Fibroblast of lung (primary cell): ENCODE measurements at regions not wholly inside any gene's neighbourhood (a gene's known extent, or its start where the extent isn't known, plus 50 kb on each side); places are given as distances from the start of the nearest gene placed in this dataset.

Source experiments
- DNase-seq, 2 donors: peaks; one replicate each; pipeline versions ENCODE4 v3.0.0 to v3.0.0-alpha.2; 2010; ENCODE audit warnings: low read depth in 2 of 2
- H2AFZ ChIP-seq: 2 replicates; pipeline ENCODE4 v1.5.1; 2012; ENCODE audit warnings: low read length, control low read depth, inconsistent platforms
- H3K27ac ChIP-seq: 2 replicates; pipeline ENCODE4 v1.5.1; 2011; ENCODE audit warnings: low read length, control low read depth; ENCODE audit not compliant: insufficient read depth
- H3K27me3 ChIP-seq: 2 replicates; pipeline ENCODE4 v1.5.1; 2011; ENCODE audit warnings: mild to moderate bottlenecking, low read length; ENCODE audit not compliant: control insufficient read depth, insufficient read depth
- H3K36me3 ChIP-seq: 2 replicates; pipeline ENCODE4 v1.5.1; 2011; ENCODE audit warnings: low read length; ENCODE audit not compliant: control insufficient read depth, insufficient read depth
- H3K4me1 ChIP-seq: 2 replicates; pipeline ENCODE4 v1.5.1; 2011; ENCODE audit warnings: low read length; ENCODE audit not compliant: control insufficient read depth, insufficient read depth; ENCODE audit errors: extremely low read depth
- H3K4me2 ChIP-seq: 2 replicates; pipeline ENCODE4 v1.5.1; 2011; ENCODE audit warnings: low read length, control low read depth; ENCODE audit not compliant: insufficient read depth; ENCODE audit errors: extremely low read depth
- H3K4me3 ChIP-seq, 4 experiments: fragments of 200-600 bp in 1 of 4; sonication (generic) in 1 of 4; replicated peaks in 1 of 4; 2 replicates each; pipeline ENCODE4 v1.5.1; 2011 to 2016; ENCODE audit warnings: low read length in 4 of 4, low read depth in 3 of 4, mild to moderate bottlenecking in 3 of 4, control low read depth in 2 of 4, inconsistent platforms in 1 of 4, mixed read lengths in 1 of 4; ENCODE audit not compliant: insufficient read depth in 1 of 4; ENCODE audit errors: control extremely low read depth in 1 of 4
- H3K79me2 ChIP-seq: 2 replicates; pipeline ENCODE4 v1.5.1; 2012; ENCODE audit warnings: mild to moderate bottlenecking, low read length, inconsistent platforms; ENCODE audit not compliant: control insufficient read depth, insufficient read depth
- H3K9ac ChIP-seq: 2 replicates; pipeline ENCODE4 v1.5.1; 2011; ENCODE audit warnings: mild to moderate bottlenecking, low read length, control low read depth; ENCODE audit not compliant: insufficient read depth
- H3K9me3 ChIP-seq: 2 replicates; pipeline ENCODE4 v1.5.1; 2012; ENCODE audit warnings: low read depth, low read length; ENCODE audit not compliant: control insufficient read depth, insufficient read depth
- H4K20me1 ChIP-seq: 2 replicates; pipeline ENCODE4 v1.5.1; 2011; ENCODE audit warnings: low read length; ENCODE audit not compliant: control insufficient read depth, insufficient read depth; ENCODE audit errors: extremely low read depth
- CTCF ChIP-seq, 2 donors: IDR thresholded peaks in 1 of 2; conservative IDR thresholded peaks in 1 of 2; 1 replicate in 1 of 2; 2 replicates in 1 of 2; pipeline ENCODE4 v1.5.1; 2011 to 2012; ENCODE audit warnings: low read length in 2 of 2, control low read depth in 1 of 2, inconsistent platforms in 1 of 2, low read depth in 1 of 2, mild to moderate bottlenecking in 1 of 2
- EZH2 ChIP-seq: IDR thresholded peaks from 2 replicates; pipeline ENCODE4 v1.5.1; 2012; ENCODE audit warnings: low read length, control low read depth, mild to moderate bottlenecking; ENCODE audit errors: missing control alignments

GRCh38 chr12:98156697-98157096, 358.7 kb upstream of the TMPO start:
- H3K9me3 ChIP-seq, result no peaks in the 10 kb centered on the region
- H3K36me3 ChIP-seq, result no peaks in the 10 kb centered on the region
- no peak overlapping the region for H3K27ac ChIP-seq
- H3K4me3 ChIP-seq, result no peak overlapping the region
- H3K79me2 ChIP-seq, result no peaks in the 10 kb centered on the region
- H2AFZ ChIP-seq, result no peak overlapping the region
- no peak overlapping the region for H3K4me2 ChIP-seq
- H3K4me1 ChIP-seq, result no peaks in the 10 kb centered on the region
- DNase-seq, result no peak
- no peaks in the 10 kb centered on the region for H4K20me1 ChIP-seq
- H3K9ac ChIP-seq, result no peak overlapping the region
- TF ChIP-seq CTCF (conservative IDR thresholded peaks at IDR 0.05 in 1 of 2, IDR thresholded peaks at IDR 0.05 in 1 of 2; ENCODE audit: low read depth in 1 of 2, low read length in 2 of 2), result no peak
- TF ChIP-seq EZH2, result no peak
- no peaks in the 10 kb centered on the region for H3K27me3 ChIP-seq

GRCh38 chr12:98162906-98163678, 352.3 kb upstream of the TMPO start:
- Histone ChIP-seq H3K36me3 (no peaks in the 10 kb centered on the region), H3K9me3 (no peaks in the 10 kb centered on the region), H2AFZ (no peak overlapping the region), H3K9ac (no peak overlapping the region), H3K79me2 (no peaks in the 10 kb centered on the region), H3K4me2 (no peak overlapping the region), H3K27me3 (no peaks in the 10 kb centered on the region), H4K20me1 (no peaks in the 10 kb centered on the region), H3K4me3 (no peak overlapping the region), H3K27ac (no peak overlapping the region), H3K4me1 (no peaks in the 10 kb centered on the region)
- no peak for TF ChIP-seq EZH2
- TF ChIP-seq CTCF (conservative IDR thresholded peaks at IDR 0.05 in 1 of 2, IDR thresholded peaks at IDR 0.05 in 1 of 2; ENCODE audit: low read depth in 1 of 2, low read length in 2 of 2), result no peak
- DNase-seq, result no peak

- Histone ChIP-seq H3K79me2 (no peaks in the 10 kb centered on the region), H4K20me1 (no peaks in the 10 kb centered on the region), H3K9me3 (no peaks in the 10 kb centered on the region), H3K4me3 (no peak overlapping the region), H3K4me1 (no peaks in the 10 kb centered on the region), H3K9ac (no peak overlapping the region), H3K27ac (no peak overlapping the region), H3K4me2 (no peak overlapping the region), H3K36me3 (no peaks in the 10 kb centered on the region), H3K27me3 (no peaks in the 10 kb centered on the region), H2AFZ (no peak overlapping the region)
- DNase-seq, result no peak
- TF ChIP-seq EZH2 (no peak), CTCF (conservative IDR thresholded peaks at IDR 0.05 in 1 of 2, IDR thresholded peaks at IDR 0.05 in 1 of 2; ENCODE audit: low read depth in 1 of 2, low read length in 2 of 2) (no peak)
These were observed 343.1 kb upstream of the TMPO start for GRCh38 chr12:98172304-98172703.
